GM06990 (cell line): ENCODE measurements at regions not wholly inside any gene's neighbourhood (a gene's known extent, or its start where the extent isn't known, plus 50 kb on each side); places are given as distances from the start of the nearest gene placed in this dataset.

ENCODE experiments used
- DNase-seq: peaks from one replicate; pipeline ENCODE4 v3.0.0-alpha.2; 2011; ENCODE audit not compliant: insufficient read length; ENCODE audit errors: extremely low read depth
- H3K27me3 ChIP-seq: replicated peaks from 2 replicates; pipeline ENCODE4 v1.6.0; 2011; ENCODE audit warnings: low read length; ENCODE audit not compliant: control insufficient read depth, insufficient read depth
- H3K36me3 ChIP-seq: 2 replicates; pipeline ENCODE4 v1.5.1; 2011; ENCODE audit warnings: low read length; ENCODE audit not compliant: control insufficient read depth, insufficient read depth
- H3K4me3 ChIP-seq: replicated peaks from 2 replicates; pipeline ENCODE4 v1.5.1; 2011; ENCODE audit warnings: low read depth, mild to moderate bottlenecking, control low read depth, low read length
- CTCF ChIP-seq: IDR thresholded peaks from 2 replicates; pipeline ENCODE4 v1.5.1; 2011; ENCODE audit warnings: low read length, control low read depth, mild to moderate bottlenecking, inconsistent platforms; ENCODE audit not compliant: insufficient read depth, poor library complexity, severe bottlenecking

GRCh38 chr21:35197191-35197590 lies 148.1 kb upstream of the RUNX1 start:
- no peak for DNase-seq
- Histone ChIP-seq H3K27me3 (no peaks in the 10 kb centered on the region), H3K4me3 (no peak overlapping the region), H3K36me3 (no peaks in the 10 kb centered on the region)
- no peak for TF ChIP-seq CTCF

- no peak for TF ChIP-seq CTCF
- H3K27me3 ChIP-seq = no peaks in the 10 kb centered on the region
- no peaks in the 10 kb centered on the region for H3K36me3 ChIP-seq
- DNase-seq = no peak
- no peak overlapping the region for H3K4me3 ChIP-seq
Measured at GRCh38 chr21:35196128-35196527, 147.0 kb upstream of the RUNX1 start.

GRCh38 chr21:35195232-35195631 lies 146.1 kb upstream of the RUNX1 start:
- no peak for TF ChIP-seq CTCF

GRCh38 chr21:35191754-35192153 lies 142.7 kb upstream of the RUNX1 start:
- H3K36me3 ChIP-seq = no peaks in the 10 kb centered on the region
- H3K4me3 ChIP-seq = no peak overlapping the region
- no peak for TF ChIP-seq CTCF
- no peaks in the 10 kb centered on the region for H3K27me3 ChIP-seq
- no peak for DNase-seq

More at GRCh38 chr21:35195232-35195631, 146.1 kb upstream of the RUNX1 start:
- no peaks in the 10 kb centered on the region for H3K36me3 ChIP-seq
- H3K27me3 ChIP-seq = no peaks in the 10 kb centered on the region
- H3K4me3 ChIP-seq = no peak overlapping the region
- DNase-seq = no peak

- no peak for TF ChIP-seq CTCF
- H3K36me3 ChIP-seq = no peaks in the 10 kb centered on the region
- no peaks in the 10 kb centered on the region for H3K27me3 ChIP-seq
- DNase-seq = no peak
- no peak overlapping the region for H3K4me3 ChIP-seq
Measured at GRCh38 chr21:35191128-35191527, 142.0 kb upstream of the RUNX1 start.

GRCh38 chr21:35190201-35190701 lies 141.1 kb upstream of the RUNX1 start:
- Histone ChIP-seq H3K36me3 (no peaks in the 10 kb centered on the region), H3K4me3 (no peak overlapping the region), H3K27me3 (no peaks in the 10 kb centered on the region)
- no peak for TF ChIP-seq CTCF
- DNase-seq = no peak
